ENCODE measurements at regions not wholly inside any gene's neighbourhood (a gene's known extent, or its start where the extent isn't known, plus 50 kb on each side); places are given as distances from the start of the nearest gene placed in this dataset.
"Not testable (repeated sequence)": the region's sequence is repeated elsewhere in the genome, so short reads cannot be mapped to it uniquely, and the experiment has no call there.

DNA sequence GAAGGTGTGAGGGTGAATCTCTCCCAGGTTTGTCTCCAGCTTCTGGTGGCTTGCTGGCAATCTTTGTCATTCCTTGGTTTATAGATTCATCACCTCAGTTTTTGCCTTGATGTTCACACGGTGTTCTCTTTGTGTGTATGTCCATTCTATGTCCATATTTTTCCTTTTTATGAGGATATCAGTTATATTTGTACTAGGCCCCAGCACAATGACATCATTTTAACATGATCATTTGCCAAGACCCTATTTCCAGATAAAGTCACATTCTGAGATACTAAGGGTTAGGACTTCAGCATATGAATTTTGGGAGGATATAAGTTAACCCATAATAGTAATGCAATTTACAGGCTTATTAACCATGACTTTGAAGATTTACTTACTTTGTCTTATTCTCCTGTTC is 649.0 kb downstream of the CPS1 start:
- H3K27ac ChIP-seq, result no peak overlapping the region
- no peaks in the 10 kb centered on the region for H3K27me3 ChIP-seq
- H3K9me3 ChIP-seq, result no peaks in the 10 kb centered on the region
- no peak overlapping the region for H3K4me3 ChIP-seq
- H3K36me3 ChIP-seq (replicated peaks in 1 of 2; ENCODE audit: insufficient read depth in 1 of 2, low read depth in 2 of 2), result no peaks in the 10 kb centered on the region
- intact Hi-C loops (cut with DNase I), result no loop called here
- TF ChIP-seq POLR2A (IDR thresholded peaks at IDR 0.05), result no peak
- TF ChIP-seq, protein P1, sequence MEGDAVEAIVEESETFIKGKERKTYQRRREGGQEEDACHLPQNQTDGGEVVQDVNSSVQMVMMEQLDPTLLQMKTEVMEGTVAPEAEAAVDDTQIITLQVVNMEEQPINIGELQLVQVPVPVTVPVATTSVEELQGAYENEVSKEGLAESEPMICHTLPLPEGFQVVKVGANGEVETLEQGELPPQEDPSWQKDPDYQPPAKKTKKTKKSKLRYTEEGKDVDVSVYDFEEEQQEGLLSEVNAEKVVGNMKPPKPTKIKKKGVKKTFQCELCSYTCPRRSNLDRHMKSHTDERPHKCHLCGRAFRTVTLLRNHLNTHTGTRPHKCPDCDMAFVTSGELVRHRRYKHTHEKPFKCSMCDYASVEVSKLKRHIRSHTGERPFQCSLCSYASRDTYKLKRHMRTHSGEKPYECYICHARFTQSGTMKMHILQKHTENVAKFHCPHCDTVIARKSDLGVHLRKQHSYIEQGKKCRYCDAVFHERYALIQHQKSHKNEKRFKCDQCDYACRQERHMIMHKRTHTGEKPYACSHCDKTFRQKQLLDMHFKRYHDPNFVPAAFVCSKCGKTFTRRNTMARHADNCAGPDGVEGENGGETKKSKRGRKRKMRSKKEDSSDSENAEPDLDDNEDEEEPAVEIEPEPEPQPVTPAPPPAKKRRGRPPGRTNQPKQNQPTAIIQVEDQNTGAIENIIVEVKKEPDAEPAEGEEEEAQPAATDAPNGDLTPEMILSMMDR (IDR thresholded peaks at IDR 0.05), result no peak
- 32 to 62% methylated on average over 1 of the region's 1 CpG for WGBS, 2 donors
- DNase-seq (no peak), ATAC-seq (no peak)
- H3K4me1 ChIP-seq, result no peaks in the 10 kb centered on the region

DNA sequence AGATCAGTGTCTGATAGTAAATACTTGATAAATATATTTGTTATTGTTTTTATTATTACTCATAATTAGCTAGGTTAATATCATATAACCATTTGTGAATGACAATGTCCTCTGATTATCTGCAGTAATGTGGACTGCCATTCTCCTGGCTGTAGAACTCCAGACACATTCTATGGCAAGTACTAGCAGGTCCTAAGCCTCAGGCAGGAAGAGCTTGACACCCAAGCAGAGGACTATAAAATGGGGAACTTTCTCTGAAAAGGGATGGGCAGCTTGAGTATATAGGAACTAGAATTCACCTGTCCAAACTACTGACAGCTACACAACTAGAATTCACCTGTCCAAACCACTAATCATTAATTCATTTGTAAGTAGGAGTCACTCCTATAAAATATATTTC is 649.4 kb downstream of the CPS1 start:
- TF ChIP-seq POLR2A (IDR thresholded peaks at IDR 0.05), result no peak
- TF ChIP-seq, protein P1 (IDR thresholded peaks at IDR 0.05), result no peak
- no peaks in the 10 kb centered on the region for H3K36me3 ChIP-seq (replicated peaks in 1 of 2; ENCODE audit: insufficient read depth in 1 of 2, low read depth in 2 of 2)
- H3K27ac ChIP-seq, result no peak overlapping the region
- H3K27me3 ChIP-seq, result no peaks in the 10 kb centered on the region
- no peaks in the 10 kb centered on the region for H3K9me3 ChIP-seq
- DNase-seq, result no peak
- H3K4me3 ChIP-seq, result no peak overlapping the region
- no peaks in the 10 kb centered on the region for H3K4me1 ChIP-seq
- no peak for ATAC-seq
- intact Hi-C loops (cut with DNase I), result no loop called here

DNA sequence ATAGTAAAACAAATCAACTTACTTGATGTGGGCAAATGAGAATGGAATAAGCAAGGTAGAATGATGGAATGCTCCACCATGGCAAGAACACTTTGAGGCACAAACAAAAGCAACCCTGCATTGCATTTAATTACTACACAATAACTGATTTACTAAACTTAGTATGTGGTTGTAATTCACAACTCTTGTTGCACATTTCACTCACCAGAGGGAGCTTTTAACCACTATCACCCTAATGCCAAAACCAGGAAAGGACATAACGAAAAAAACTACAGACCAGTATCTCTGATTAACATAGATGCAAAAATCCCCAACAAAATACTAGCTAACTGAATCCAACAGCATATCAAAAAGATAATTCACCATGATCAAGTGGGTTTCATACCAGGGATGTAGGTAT is 659.8 kb downstream of the CPS1 start:
- no peaks in the 10 kb centered on the region for H3K4me1 ChIP-seq
- ATAC-seq (no peak), DNase-seq (no peak)
- WGBS, 2 donors, result 15 to 16% methylated on average over 1 of the region's 1 CpG
- H3K27ac ChIP-seq, result no peak overlapping the region
- intact Hi-C loops (cut with DNase I), result no loop called here
- no peaks in the 10 kb centered on the region for H3K36me3 ChIP-seq (replicated peaks in 1 of 2; ENCODE audit: insufficient read depth in 1 of 2, low read depth in 2 of 2)
- H3K9me3 ChIP-seq, result no peaks in the 10 kb centered on the region
- no peaks in the 10 kb centered on the region for H3K27me3 ChIP-seq
- TF ChIP-seq POLR2A (IDR thresholded peaks at IDR 0.05), result no peak
- TF ChIP-seq, protein P1 (IDR thresholded peaks at IDR 0.05), result peak in 4 of 7 experiments; percentile 24 to 30 (median 26)
- H3K4me3 ChIP-seq, result no peak overlapping the region

DNA sequence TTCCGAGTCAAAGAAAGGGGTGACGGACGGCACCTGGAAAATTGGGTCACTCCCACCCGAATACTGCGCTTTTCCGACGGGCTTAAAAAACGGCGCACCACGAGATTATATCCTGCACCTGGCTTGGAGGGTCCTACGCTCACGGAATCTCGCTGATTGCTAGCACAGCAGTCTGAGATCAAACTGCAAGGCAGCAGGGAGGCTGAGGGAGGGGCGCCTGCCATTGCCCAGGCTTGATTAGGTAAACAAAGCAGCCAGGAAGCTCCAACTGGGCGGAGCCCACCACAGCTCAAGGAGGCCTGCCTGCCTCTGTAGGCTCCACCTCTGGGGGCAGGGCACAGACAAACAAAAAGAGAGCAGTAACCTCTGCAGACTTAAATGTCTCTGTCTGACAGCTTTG is 663.1 kb downstream of the CPS1 start:
- DNase-seq; H3K36me3 ChIP-seq (replicated peaks in 1 of 2; ENCODE audit: insufficient read depth in 1 of 2, low read depth in 2 of 2); H3K27me3 ChIP-seq; H3K4me1 ChIP-seq; intact Hi-C loops (cut with DNase I); H3K9me3 ChIP-seq; H3K4me3 ChIP-seq; H3K27ac ChIP-seq; ATAC-seq: not testable (repeated sequence)
- 73 to 79% methylated on average over 6 to 9 of the region's 15 CpGs for WGBS, 2 donors

DNA sequence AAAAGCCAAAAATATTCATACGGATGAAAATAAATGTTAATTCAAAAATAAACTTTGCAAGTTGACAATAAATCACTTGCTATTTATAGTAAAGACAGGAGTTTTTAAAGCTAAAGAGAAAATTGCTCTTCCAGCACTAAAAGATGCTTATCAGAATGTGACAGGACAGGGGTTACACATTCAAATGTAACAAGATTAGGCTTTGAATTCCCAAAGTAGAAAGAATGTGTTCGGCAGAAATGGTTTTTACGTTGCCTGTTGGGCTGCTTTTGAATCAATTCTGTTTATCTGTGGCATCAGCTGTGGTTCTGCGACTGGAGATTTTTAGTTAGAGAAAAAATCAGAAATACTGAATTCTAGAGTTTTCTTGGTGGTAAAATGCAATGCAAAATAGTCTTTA is 669.4 kb downstream of the CPS1 start:
- no peaks in the 10 kb centered on the region for H3K27me3 ChIP-seq
- DNase-seq, result no peak
- no peak overlapping the region for H3K27ac ChIP-seq
- intact Hi-C loops (cut with DNase I), result no loop called here
- TF ChIP-seq, protein P1 (IDR thresholded peaks at IDR 0.05), result no peak
- TF ChIP-seq POLR2A (IDR thresholded peaks at IDR 0.05), result no peak
- WGBS, 2 donors, result 26 to 27% methylated on average over 4 of the region's 4 CpGs
- no peak overlapping the region for H3K4me3 ChIP-seq
- no peaks in the 10 kb centered on the region for H3K4me1 ChIP-seq
- no peak for ATAC-seq
- H3K36me3 ChIP-seq (replicated peaks in 1 of 2; ENCODE audit: insufficient read depth in 1 of 2, low read depth in 2 of 2), result no peaks in the 10 kb centered on the region
- no peaks in the 10 kb centered on the region for H3K9me3 ChIP-seq

Measured in body of pancreas (tissue), 4 donors.